Erythroblast (primary cell): ENCODE measurements at regions not wholly inside any gene's neighbourhood (a gene's known extent, or its start where the extent isn't known, plus 50 kb on each side); places are given as distances from the start of the nearest gene placed in this dataset.
"Not testable (repeated sequence)": the region's sequence is repeated elsewhere in the genome, so short reads cannot be mapped to it uniquely, and the experiment has no call there.

Source experiments
- DNase-seq, 2 experiments: peaks; one replicate each; lab custom pipeline; 2025; lab: John Stamatoyannopoulos, UW
- GATA1 ChIP-seq: IDR thresholded peaks from 2 replicates; pipeline ENCODE4 v1.6.1; 2011; ENCODE audit warnings: low read depth, mild to moderate bottlenecking, control low read depth, low read length, moderate library complexity
- POLR2A ChIP-seq: IDR thresholded peaks from 2 replicates; pipeline ENCODE4 v1.6.1; 2011; ENCODE audit warnings: mild to moderate bottlenecking, low read length

DNA sequence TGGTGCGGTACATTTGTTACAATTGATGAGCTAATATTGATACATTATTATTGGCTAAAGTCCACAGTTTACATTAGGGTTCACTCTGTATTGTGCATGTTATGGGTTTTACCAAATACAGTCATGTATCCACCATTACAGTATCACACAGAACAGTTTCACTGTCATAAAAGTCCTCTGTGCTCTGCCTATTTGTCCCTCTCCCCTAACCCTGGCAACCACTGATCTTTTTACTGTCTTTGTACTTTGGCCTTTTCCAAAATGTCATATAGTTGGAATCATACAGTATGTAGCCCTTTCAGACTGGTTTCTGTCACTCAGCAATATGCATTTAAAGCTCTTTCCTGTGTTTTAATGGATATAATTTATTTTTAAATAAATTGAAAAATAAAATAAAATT lies 83.1 kb upstream of the SLC4A7 start:
- no peak for DNase-seq

DNA sequence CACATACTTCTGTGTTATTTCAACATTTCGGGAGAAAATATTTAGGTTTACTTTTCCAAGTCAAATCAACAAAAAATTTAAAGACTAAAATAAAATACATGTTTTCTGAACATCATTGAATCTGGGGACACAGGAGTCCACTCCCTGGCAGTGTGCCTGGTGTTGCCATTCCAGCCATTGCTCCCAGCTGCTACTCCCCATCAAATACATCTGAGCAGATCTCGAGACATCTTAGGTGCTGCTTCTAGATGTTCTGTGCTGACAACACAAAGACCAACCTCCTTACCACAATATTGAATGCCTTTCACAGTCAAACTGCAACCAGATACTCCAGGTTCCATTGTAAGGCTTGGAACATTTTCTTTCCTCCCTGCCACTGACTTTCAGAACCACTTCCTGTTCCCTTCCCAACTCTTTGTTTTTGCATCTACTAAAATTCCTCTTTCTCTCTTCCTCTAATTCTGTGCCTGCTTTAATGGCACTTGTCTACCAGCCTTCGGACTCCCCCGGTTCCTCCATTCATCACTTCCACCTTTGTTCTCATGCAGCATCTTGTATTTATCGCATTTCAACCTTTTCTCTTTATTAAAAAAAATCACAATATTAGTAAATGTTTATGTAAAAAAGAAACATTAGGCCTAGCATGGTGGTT lies 81.1 kb upstream of the SLC4A7 start:
- TF ChIP-seq POLR2A: no peak
- no peak for TF ChIP-seq GATA1
- no peak for DNase-seq

More for the DNA sequence above, 83.1 kb upstream of the SLC4A7 start:
- TF ChIP-seq GATA1 (no peak), POLR2A (no peak)

DNA sequence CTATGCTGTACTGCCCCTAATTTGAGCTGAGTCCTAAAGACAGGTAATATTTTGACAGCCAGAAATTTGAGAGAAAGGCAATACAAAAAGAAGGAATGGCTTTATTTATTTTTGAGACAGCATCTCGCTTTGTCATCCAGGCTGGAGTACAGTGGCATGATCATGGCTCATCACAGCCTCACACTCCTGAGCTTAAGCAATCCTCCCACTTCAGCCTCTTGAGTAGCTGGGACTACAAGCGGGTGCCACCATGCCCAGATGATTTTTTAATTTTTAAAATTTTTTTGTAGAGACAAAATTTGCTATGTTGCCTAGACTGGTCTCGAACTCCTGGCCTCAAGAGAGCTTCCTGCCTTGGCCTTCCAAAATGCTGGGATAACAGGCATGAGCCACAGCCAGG lies 77.4 kb upstream of the SLC4A7 start:
- no peak for TF ChIP-seq GATA1
- no peak for TF ChIP-seq POLR2A
- DNase-seq: no peak

DNA sequence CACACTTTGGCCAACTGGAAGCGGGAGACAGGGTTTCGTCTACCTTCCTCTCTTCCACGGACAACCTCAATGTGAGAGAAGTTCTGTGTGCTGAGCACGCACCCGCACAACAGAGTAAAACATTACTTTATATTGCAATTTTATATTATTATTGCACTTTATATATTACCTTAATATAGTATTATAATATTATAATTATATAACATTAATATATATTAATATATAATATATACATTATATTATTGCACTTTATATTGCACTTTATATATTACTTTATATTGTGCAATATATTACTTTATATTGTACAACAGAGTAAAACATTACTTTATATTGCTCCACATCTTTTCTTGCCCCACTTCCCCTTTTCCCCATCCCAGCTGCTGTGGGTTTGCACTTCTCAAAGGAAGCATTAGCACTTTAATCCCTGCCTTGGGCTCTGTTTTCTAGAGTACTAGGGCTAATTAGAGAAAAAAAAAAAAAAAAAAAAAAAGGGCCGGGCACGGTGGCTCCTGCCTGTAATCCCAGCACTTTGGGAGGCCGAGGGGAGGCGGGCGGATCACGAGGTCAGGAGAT lies 76.4 kb upstream of the SLC4A7 start:
- no peak for TF ChIP-seq POLR2A
- no peak for TF ChIP-seq GATA1
- no peak for DNase-seq

DNA sequence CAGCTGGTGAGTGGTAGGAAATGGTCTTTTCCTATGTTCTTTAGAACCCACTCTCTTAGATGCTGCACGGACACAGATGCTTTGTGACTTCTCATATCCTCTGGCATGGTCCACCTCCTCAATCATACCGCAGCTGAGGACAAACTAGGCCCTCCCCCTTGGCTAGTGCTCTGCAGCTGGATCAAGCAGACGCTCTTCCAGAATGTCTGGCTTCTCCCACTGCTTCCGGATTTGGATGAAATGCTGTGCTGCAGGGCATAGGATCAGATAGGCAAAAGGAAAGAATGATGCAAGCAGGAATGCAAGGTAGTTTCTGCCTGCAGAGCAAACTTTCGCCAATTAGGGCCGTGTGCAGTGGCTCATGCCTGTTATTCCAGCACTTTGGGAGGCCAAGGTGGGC lies 75.7 kb upstream of the SLC4A7 start:
- TF ChIP-seq POLR2A (no peak), GATA1 (no peak)
- DNase-seq: no peak

DNA sequence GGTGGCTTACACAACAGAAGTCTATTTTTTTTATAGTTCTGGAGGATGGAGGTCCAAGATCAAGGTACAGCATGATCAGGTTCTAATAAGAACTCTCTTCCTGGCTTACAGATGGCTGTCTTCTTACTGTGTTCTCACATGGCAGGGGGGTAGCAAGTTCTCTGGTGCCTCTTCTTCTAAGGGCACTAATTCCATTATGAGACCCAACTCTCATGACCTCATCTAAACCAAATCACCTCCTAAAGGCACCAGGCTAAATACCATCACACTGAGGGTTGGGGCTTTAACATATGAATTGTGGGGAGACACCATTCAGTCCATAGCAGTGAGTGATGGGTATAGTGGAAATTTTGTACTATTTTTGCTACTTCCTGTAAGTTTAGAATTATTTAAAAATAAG lies 75.2 kb upstream of the SLC4A7 start:
- DNase-seq: no peak
- no peak for TF ChIP-seq GATA1

DNA sequence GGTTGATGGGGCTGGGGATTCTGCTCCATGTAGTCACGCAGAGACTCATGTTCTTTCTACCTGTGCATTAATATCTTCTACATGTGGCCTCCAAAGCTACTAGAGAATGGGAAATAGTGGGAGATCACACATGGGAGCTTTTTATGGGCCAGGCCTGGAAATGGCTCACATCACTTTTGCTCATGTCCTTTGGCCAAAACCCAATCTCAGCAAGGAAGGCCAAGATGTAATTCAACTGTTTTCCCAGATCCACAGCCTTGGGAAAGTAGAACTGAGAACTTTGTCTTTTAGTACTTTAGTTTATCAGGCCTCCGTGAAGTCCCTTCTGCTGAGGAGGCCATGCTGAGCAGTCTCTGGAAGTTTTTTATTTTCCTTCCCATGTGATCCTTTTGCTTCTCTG lies 73.2 kb upstream of the SLC4A7 start:
- DNase-seq: no peak
- TF ChIP-seq POLR2A: no peak

DNA sequence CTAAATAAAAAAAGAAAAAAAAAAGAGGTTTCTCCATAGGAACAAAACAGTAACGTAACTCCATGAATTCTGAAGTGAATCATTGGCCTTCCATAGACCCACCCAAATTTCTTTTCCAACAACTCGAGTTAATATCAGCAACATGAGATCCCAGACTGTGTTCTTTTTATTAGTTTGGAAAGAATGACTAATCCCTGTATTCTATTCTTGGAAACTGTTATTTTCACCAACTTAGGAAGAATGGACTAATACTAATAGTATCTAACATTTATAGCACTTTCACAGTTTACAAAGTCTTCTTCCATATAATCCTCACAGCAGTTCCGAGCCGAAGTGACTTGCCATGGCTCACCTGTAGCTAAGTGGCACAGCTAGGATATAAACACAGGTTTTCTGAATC lies 72.7 kb upstream of the SLC4A7 start:
- TF ChIP-seq GATA1 (no peak), POLR2A (no peak)
- DNase-seq: no peak

DNA sequence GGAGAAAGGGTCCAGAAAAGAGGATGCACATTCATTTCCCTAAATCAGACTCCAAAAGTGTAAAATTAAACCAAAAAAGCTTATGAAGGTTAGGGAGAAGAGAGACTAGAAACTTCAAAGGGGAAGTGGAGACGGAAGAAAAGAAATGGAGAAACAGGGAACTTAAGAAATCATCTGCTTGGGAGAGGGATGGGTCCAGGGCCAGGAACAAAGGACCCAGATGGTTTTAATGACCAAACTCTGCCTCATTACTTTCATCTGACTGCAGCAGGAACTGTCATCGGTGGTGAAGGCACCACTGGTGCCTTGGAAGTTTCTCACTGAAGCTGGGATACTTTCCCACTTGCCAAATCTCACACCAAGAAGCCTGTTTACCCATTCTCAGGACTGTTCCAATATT lies 70.5 kb upstream of the SLC4A7 start:
- DNase-seq: no peak
- TF ChIP-seq GATA1 (no peak), POLR2A (no peak)

DNA sequence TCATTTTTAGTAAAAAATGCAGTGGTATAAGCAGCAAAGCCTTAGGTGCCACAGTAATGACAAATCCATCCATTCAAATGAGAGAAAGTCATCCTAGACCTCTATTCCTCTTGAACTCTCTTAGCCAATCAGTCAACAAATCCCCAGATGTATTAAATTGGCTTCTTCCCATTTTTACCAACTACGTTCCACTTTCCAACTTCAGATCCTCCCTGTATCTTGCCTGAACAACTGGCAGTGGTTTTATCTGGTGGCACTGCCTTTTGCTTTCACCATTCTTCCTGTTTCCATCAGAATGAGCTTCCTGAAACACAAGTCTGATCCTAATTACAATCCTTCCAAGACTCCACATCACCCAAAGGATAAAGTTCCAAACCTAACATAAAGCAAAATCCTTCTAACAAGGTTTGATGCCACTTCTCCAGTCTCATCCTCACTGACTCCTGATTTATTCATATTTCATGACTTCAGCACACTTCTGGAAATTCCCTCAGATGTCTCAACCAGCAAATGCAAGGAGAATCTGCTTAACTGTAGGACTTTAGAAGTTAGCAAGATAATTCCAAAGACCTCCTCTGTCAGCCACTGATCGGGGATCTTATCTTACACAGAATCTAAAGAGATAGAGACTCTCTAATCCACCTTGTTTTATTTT lies 69.8 kb upstream of the SLC4A7 start:
- no peak for TF ChIP-seq GATA1
- no peak for TF ChIP-seq POLR2A
- no peak for DNase-seq

DNA sequence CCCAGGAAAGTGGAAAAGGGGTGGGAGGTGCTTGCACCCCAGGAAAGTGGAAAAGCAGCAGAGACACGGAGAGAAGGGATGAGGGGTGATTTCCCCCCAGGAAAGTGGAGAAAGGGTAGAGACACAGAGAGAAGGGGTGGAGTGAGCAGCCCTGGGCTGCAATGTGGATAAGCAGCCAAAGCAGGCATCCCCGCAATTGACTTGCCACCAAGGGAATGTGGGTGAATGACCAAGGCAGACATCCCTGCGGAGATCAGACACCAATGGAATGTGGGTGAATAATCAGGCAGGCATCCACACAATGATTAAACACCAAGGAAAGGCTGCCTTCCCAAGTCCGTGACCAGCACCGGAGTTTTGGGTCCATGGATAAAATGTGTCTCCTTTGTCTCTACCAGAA lies 68.5 kb upstream of the SLC4A7 start:
- not testable (repeated sequence) for DNase-seq

DNA sequence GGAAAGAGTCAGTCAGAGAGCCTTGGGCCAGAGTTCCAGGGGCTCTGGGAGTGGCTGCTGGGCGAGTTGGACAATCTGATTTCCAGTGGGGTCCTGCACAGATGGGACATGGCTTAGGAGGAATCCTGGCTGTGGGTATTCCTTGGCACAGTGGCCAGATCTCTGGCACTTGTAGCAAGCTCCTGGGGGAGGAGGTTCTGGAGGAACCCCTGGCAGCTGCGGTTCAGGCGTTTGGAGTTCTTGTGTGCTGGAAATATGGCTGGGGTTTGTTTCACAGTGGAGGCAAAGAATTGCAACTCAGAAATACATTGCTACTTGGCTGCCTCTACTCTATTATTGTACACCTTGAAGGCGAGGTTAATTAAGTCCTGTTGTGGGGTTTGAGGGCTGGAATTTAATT lies 67.2 kb upstream of the SLC4A7 start:
- not testable (repeated sequence) for DNase-seq

DNA sequence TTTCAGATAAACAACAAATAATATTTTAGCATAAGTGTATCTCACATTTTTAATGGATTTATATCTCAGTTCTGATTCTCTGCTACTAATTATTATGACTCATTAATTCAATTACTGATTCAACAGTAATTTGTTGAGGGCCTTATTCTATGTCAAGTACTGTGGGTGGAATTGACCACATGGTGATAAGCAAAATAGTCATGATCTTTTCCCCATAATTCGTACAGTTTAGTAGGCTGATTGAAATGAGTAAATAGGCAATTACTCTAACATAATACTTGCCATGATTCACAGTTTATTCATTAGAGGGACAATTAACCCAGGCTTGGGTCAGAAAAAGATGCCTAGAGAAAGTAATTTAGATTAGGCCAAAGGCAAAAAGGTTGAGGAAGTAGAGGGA lies 60.9 kb upstream of the SLC4A7 start:
- no peak for DNase-seq

DNA sequence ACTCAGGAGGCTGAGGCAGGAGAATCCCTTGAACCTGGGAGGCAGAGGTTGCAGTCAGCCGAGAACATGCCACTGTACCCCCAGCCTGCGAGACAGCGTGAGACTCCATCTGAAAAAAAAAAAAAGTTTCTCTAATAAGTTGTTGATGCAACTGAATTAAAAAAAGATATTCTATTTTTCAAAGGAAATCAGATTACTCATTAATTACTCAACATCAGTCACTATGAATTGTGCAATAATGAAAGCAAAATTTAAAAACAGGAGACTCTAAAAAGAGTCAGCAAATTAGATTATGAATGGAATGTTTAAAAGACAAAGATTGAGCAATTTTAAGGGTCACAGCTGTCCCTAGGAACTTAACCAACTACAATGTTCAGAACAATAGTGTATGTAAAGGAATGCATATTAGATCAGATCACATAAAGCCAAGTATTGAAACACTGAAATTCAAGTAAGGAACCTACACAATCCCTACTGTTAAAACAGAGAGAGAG lies 60.2 kb upstream of the SLC4A7 start:
- TF ChIP-seq GATA1 (no peak), POLR2A (no peak)
- no peak for DNase-seq

More for the DNA sequence above, 60.9 kb upstream of the SLC4A7 start:
- TF ChIP-seq GATA1 (no peak), POLR2A (no peak)

DNA sequence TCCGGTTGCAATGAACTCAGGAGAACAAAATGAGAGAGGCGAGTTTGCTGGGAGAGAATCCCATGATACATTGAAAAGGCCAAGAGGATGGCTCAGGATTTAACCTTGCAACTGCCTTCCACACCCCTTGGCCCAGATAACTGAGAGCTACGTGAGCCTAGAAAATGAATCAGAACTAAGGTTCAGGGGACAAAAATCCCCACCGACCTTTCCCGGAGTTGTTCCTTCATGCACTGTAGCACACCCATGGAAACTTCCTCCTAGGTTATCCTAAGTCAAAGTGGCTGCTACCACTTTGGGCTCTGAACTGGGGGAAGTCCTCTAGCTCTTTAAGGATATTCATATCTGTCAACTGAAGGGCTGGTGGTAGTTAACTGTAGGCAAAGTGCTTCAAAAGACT lies 58.3 kb upstream of the SLC4A7 start:
- no peak for DNase-seq
- no peak for TF ChIP-seq POLR2A
- no peak for TF ChIP-seq GATA1
